GM23338 (cell line): ENCODE measurements at regions not wholly inside any gene's neighbourhood (a gene's known extent, or its start where the extent isn't known, plus 50 kb on each side); places are given as distances from the start of the nearest gene placed in this dataset.

ENCODE experiments used
- CREB1 ChIP-seq: fragments of 250-450 bp; sonication (Bioruptor Pico); IDR thresholded peaks from 2 replicates; pipeline ENCODE4 v1.5.0; 2020; ENCODE audit warnings: low read depth, mild to moderate bottlenecking, moderate library complexity
- CTCF ChIP-seq, 2 experiments: fragments of 200-600 bp in 1 of 2; sonication (generic) in 1 of 2; conservative IDR thresholded peaks; 2 replicates each; pipeline versions ENCODE4 v1.5.1 to v1.6.1; 2016 to 2017; ENCODE audit warnings: antibody characterized with exemption in 2 of 2, low read depth in 2 of 2, mild to moderate bottlenecking in 2 of 2, moderate library complexity in 1 of 2
- ETS1 ChIP-seq: IDR thresholded peaks from 2 replicates; pipeline ENCODE4 v1.6.1; 2016; ENCODE audit warnings: antibody characterized with exemption
- EZH2 ChIP-seq: fragments of 200-600 bp; sonication (generic); IDR thresholded peaks from one replicate; pipeline ENCODE4 v1.8.0; 2017; ENCODE audit warnings: antibody characterized with exemption, mild to moderate bottlenecking, low read depth; ENCODE audit not compliant: unreplicated experiment
- EZH2phosphoT487 ChIP-seq: fragments of 200-600 bp; sonication (generic); IDR thresholded peaks from one replicate; pipeline ENCODE4 v1.8.1; 2018; ENCODE audit warnings: antibody characterized with exemption; ENCODE audit not compliant: unreplicated experiment
- POLR2AphosphoS5 ChIP-seq: IDR thresholded peaks from 2 replicates; pipeline ENCODE4 v1.6.1; 2016; ENCODE audit warnings: antibody characterized with exemption, low read depth
- REST ChIP-seq: IDR thresholded peaks from one replicate; pipeline ENCODE4 v1.6.1; 2018; ENCODE audit warnings: antibody characterized with exemption; ENCODE audit not compliant: unreplicated experiment
- STAT1 ChIP-seq: IDR thresholded peaks from one replicate; pipeline ENCODE4 v1.6.1; 2016; ENCODE audit warnings: antibody characterized with exemption; ENCODE audit not compliant: unreplicated experiment
- ZNF331 ChIP-seq: fragments of 250-450 bp; sonication (Bioruptor Pico); IDR thresholded peaks from 2 replicates; pipeline ENCODE4 v1.5.0; 2020; ENCODE audit warnings: low read depth, mild to moderate bottlenecking, moderate library complexity

- no peak for TF ChIP-seq CTCF (conservative IDR thresholded peaks at IDR 0.05; ENCODE audit: low read depth in 2 of 2)
- no peak for TF ChIP-seq POLR2AphosphoS5
- no peak for TF ChIP-seq REST
- no peak for TF ChIP-seq EZH2
- TF ChIP-seq EZH2phosphoT487, result no peak
- TF ChIP-seq ETS1, result no peak
- TF ChIP-seq STAT1, result no peak
- TF ChIP-seq ZNF331 (CRISPR knock-in tag), result no peak
- TF ChIP-seq CREB1 (CRISPR knock-in tag), result no peak
Measured at GRCh38 chr5:79868163-79868670, 122.8 kb downstream of the MTX3 start.
